SIG-M5 treated with dmso at 0.1 percent for 504 hours (cell line): ENCODE measurements at regions not wholly inside any gene's neighbourhood (a gene's known extent, or its start where the extent isn't known, plus 50 kb on each side); places are given as distances from the start of the nearest gene placed in this dataset.

ENCODE experiments used
- DNase-seq: peaks from one replicate; lab custom pipeline; 2025; ENCODE audit not compliant: unreplicated experiment; lab: John Stamatoyannopoulos, UW

- DNase-seq, result no peak
Observed at GRCh38 chr18:39549144-39549543, 1983.5 kb upstream of the CELF4 start.

GRCh38 chr18:39531659-39532058 lies 1966.1 kb upstream of the CELF4 start:
- DNase-seq, result no peak

GRCh38 chr18:39529358-39529757 lies 1963.8 kb upstream of the CELF4 start:
- no peak for DNase-seq

GRCh38 chr18:39527465-39527864 lies 1961.9 kb upstream of the CELF4 start:
- DNase-seq, result no peak

- DNase-seq, result no peak
Observed at GRCh38 chr18:39524370-39524769, 1958.8 kb upstream of the CELF4 start.

- DNase-seq, result no peak
Observed at GRCh38 chr18:39523281-39523680, 1957.7 kb upstream of the CELF4 start.

GRCh38 chr18:39521164-39521563 lies 1955.6 kb upstream of the CELF4 start:
- DNase-seq, result no peak

GRCh38 chr18:39519741-39520140 lies 1954.1 kb upstream of the CELF4 start:
- no peak for DNase-seq

- DNase-seq, result no peak
Observed at GRCh38 chr18:39515299-39515698, 1949.7 kb upstream of the CELF4 start.

GRCh38 chr18:39513186-39513585 lies 1947.6 kb upstream of the CELF4 start:
- DNase-seq, result no peak

GRCh38 chr18:39506581-39507330 lies 1941.2 kb upstream of the CELF4 start:
- no peak for DNase-seq

- no peak for DNase-seq
Observed at GRCh38 chr18:39500306-39500705, 1934.7 kb upstream of the CELF4 start.

- DNase-seq, result no peak
Observed at GRCh38 chr18:39497821-39498220, 1932.2 kb upstream of the CELF4 start.

- no peak for DNase-seq
Observed at GRCh38 chr18:39496986-39497385, 1931.4 kb upstream of the CELF4 start.

GRCh38 chr18:39494211-39494896 lies 1928.8 kb upstream of the CELF4 start:
- no peak for DNase-seq

- DNase-seq, result no peak
Observed at GRCh38 chr18:39491408-39491807, 1925.8 kb upstream of the CELF4 start.

- no peak for DNase-seq
Observed at GRCh38 chr18:39489431-39489830, 1923.8 kb upstream of the CELF4 start.

- no peak for DNase-seq
Observed at GRCh38 chr18:39487932-39488331, 1922.3 kb upstream of the CELF4 start.

- DNase-seq, result no peak
Observed at GRCh38 chr18:39486268-39486667, 1920.7 kb upstream of the CELF4 start.

- no peak for DNase-seq
Observed at GRCh38 chr18:39485696-39486095, 1920.1 kb upstream of the CELF4 start.

GRCh38 chr18:39481281-39481680 lies 1915.7 kb upstream of the CELF4 start:
- no peak for DNase-seq

GRCh38 chr18:39480494-39481195 lies 1915.0 kb upstream of the CELF4 start:
- DNase-seq, result no peak
